HEK293T (cell line): ENCODE measurements at regions not wholly inside any gene's neighbourhood (a gene's known extent, or its start where the extent isn't known, plus 50 kb on each side); places are given as distances from the start of the nearest gene placed in this dataset.

ENCODE experiments used
- CTCF ChIA-PET: fragments of 350-600 bp; formaldehyde crosslinking; extraction: SDS; loops from one replicate; lab custom pipeline; 2021; ENCODE audit warnings: antibody characterized with exemption, inconsistent platforms; lab: Yijun Ruan, JAX
- POLR2A ChIA-PET: fragments of 350-600 bp; formaldehyde crosslinking; extraction: SDS; loops from one replicate; lab custom pipeline; 2020; ENCODE audit warnings: antibody characterized with exemption, inconsistent platforms; lab: Yijun Ruan, JAX
- DNase-seq: peaks from one replicate; pipeline ENCODE4 v3.0.0; 2012; ENCODE audit warnings: mixed read lengths; ENCODE audit errors: extremely low spot score
- ARNT ChIP-seq: fragments of 450-650 bp; IDR thresholded peaks from 2 replicates; pipeline ENCODE4 v1.6.1; 2017; ENCODE audit warnings: mild to moderate bottlenecking
- BHLHE40 ChIP-seq: fragments of 450-650 bp; IDR thresholded peaks from 2 replicates; pipeline ENCODE4 v1.6.1; 2016; ENCODE audit warnings: mild to moderate bottlenecking, moderate library complexity, borderline replicate concordance
- CTBP1 ChIP-seq: fragments of 450-650 bp; IDR thresholded peaks from 2 replicates; pipeline ENCODE4 v1.6.1; 2016; ENCODE audit warnings: borderline replicate concordance
- ELF4 ChIP-seq: fragments of 450-650 bp; IDR thresholded peaks from 2 replicates; pipeline ENCODE4 v1.6.1; 2017; ENCODE audit warnings: antibody characterized with exemption
- FOXA1 ChIP-seq: fragments of 450-650 bp; IDR thresholded peaks from 2 replicates; pipeline ENCODE4 v1.6.1; 2016; ENCODE audit warnings: mild to moderate bottlenecking
- FOXK2 ChIP-seq: fragments of 450-650 bp; IDR thresholded peaks from 2 replicates; pipeline ENCODE4 v1.6.1; 2016; ENCODE audit warnings: mild to moderate bottlenecking
- FOXM1 ChIP-seq: fragments of 450-650 bp; IDR thresholded peaks from 2 replicates; pipeline ENCODE4 v1.6.1; 2017; ENCODE audit warnings: mild to moderate bottlenecking, borderline replicate concordance
- HDGF ChIP-seq: fragments of 450-650 bp; IDR thresholded peaks from 2 replicates; pipeline ENCODE4 v1.6.1; 2017; ENCODE audit warnings: antibody characterized with exemption, borderline replicate concordance
- L3MBTL2 ChIP-seq: fragments of 450-650 bp; conservative IDR thresholded peaks from 2 replicates; pipeline ENCODE4 v1.6.1; 2016; ENCODE audit warnings: mild to moderate bottlenecking
- LEF1 ChIP-seq: fragments of 450-650 bp; IDR thresholded peaks from 2 replicates; pipeline ENCODE4 v1.6.1; 2017; ENCODE audit warnings: mild to moderate bottlenecking, borderline replicate concordance
- NFRKB ChIP-seq: fragments of 450-650 bp; IDR thresholded peaks from 2 replicates; pipeline ENCODE4 v1.6.1; 2016; ENCODE audit warnings: mild to moderate bottlenecking, moderate library complexity
- SP1 ChIP-seq: fragments of 450-650 bp; IDR thresholded peaks from 2 replicates; pipeline ENCODE4 v1.6.1; 2017
- SUZ12 ChIP-seq: fragments of 450-650 bp; IDR thresholded peaks from 2 replicates; pipeline ENCODE4 v1.6.1; 2016; ENCODE audit warnings: mild to moderate bottlenecking
- TARDBP ChIP-seq: fragments of 450-650 bp; IDR thresholded peaks from 2 replicates; pipeline ENCODE4 v1.6.1; 2016
- ZNF384 ChIP-seq: fragments of 450-650 bp; IDR thresholded peaks from 2 replicates; pipeline ENCODE4 v1.6.1; 2016
- TF ChIP-seq, protein P1 (sequence below): fragments of 450-650 bp; IDR thresholded peaks from 2 replicates; pipeline ENCODE4 v1.6.1; 2016

DNA sequence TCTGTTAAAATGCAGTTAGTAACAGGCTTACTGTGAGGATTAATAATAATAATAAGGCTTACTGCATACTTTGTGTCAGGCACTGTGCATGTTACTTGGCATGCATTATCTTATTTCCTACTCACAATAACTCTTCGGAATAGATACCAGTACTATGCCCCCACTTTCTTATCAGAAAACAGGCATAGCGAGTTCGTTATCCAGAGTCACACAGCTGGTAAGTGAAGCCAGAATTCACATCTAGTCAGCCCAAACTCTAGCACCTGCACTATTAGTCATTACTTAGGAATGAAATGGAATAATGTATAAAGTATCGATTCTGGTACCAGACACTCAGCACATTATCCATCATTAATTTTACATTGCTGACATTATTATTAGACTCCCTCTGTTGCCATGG lies 155.7 kb upstream of the BLID start:
- no peak for DNase-seq
- ChIA-PET CTCF (no interaction called here), POLR2A (no interaction called here)
- TF ChIP-seq SUZ12 (no peak), HDGF (no peak), FOXM1 (no peak), CTBP1 (no peak), BHLHE40 (no peak)

DNA sequence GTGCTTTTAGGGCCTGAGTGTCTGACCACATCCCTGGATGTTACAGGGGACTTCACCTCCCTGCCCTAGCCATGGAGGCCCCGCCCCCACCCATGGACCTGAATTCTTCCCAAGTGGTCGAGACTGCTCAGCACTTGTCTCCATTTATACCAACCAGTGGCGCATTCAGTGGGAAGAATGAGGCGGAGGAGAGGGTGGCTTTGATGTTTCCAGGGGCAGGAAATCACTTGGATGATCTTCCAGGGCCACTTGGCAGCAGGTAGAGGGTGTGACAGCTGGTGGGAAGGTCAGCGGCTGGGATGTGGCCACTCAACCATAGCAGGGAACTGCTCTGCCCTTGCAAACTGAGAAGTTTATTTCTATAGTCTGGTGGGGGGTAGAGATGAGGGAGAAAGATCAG lies 155.1 kb upstream of the BLID start:
- no peak for DNase-seq
- ChIA-PET CTCF (no interaction called here), POLR2A (no interaction called here)
- TF ChIP-seq TARDBP (no peak), BHLHE40 (no peak), L3MBTL2 (no peak), ELF4 (no peak), FOXA1 (no peak), ZNF384 (no peak), NFRKB (no peak), FOXK2 (no peak), SP1 (no peak), SUZ12 (no peak), LEF1 (no peak)

DNA sequence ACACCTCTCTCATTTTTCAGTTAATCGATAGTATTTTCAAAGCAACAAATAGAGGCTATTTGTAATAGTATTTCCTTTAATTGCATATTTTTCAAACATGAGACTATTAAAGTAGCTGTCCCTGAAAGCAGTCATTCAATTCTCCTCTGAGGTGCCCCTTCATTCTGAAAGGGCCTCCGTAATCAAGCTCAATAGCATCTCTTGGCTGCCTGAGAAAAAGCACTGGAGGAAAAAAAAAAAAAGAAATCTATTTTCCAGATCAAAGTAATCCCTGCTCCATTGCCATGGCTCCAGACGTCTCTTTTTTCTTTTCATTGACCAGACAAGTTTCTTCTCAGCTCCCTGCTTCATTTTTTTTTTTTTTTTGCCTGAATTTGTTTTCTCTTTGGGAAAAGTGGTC lies 154.5 kb upstream of the BLID start:
- POLR2A ChIA-PET = no interaction called here
- TF ChIP-seq LEF1 = no peak
- TF ChIP-seq, protein P1, sequence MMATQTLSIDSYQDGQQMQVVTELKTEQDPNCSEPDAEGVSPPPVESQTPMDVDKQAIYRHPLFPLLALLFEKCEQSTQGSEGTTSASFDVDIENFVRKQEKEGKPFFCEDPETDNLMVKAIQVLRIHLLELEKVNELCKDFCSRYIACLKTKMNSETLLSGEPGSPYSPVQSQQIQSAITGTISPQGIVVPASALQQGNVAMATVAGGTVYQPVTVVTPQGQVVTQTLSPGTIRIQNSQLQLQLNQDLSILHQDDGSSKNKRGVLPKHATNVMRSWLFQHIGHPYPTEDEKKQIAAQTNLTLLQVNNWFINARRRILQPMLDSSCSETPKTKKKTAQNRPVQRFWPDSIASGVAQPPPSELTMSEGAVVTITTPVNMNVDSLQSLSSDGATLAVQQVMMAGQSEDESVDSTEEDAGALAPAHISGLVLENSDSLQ = no peak
- TF ChIP-seq ZNF384 = no peak
- no peak for TF ChIP-seq ARNT
- TF ChIP-seq HDGF = no peak
- TF ChIP-seq BHLHE40 = no peak
- TF ChIP-seq L3MBTL2 = no peak
- no peak for TF ChIP-seq NFRKB
- no peak for TF ChIP-seq FOXK2
- TF ChIP-seq SP1 = no peak
- no peak for TF ChIP-seq CTBP1
- TF ChIP-seq FOXA1 = no peak
- no peak for TF ChIP-seq ELF4
- no peak for TF ChIP-seq SUZ12
- no peak for TF ChIP-seq FOXM1
- TF ChIP-seq TARDBP = no peak
- no peak for DNase-seq
- CTCF ChIA-PET = no interaction called here

DNA sequence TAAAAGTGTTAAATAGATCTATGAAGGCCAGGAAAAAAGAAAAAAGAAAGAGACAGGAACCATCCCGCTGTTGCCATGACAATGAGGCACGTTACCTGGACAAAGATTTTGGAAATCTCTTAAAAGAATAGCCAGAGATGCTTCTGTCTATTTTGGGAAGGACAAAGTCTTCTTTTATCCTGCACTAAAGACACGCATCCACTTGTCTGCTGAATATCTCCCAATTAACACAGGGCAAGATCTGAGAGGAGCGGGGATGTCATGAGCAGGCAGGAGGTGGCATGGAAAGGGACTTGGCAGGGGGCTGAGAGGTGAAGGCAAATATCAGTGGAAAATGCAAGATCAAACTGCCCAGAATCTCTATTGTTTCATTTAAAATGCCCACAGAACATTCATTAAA lies 153.8 kb upstream of the BLID start:
- ChIA-PET CTCF (no interaction called here), POLR2A (no interaction called here)
- DNase-seq = no peak
- no peak for TF ChIP-seq SP1
- no peak for TF ChIP-seq SUZ12
- no peak for TF ChIP-seq TARDBP
- no peak for TF ChIP-seq CTBP1
- no peak for TF ChIP-seq ZNF384
- no peak for TF ChIP-seq ARNT
- TF ChIP-seq HDGF = no peak
- no peak for TF ChIP-seq LEF1
- TF ChIP-seq FOXA1 = no peak
- no peak for TF ChIP-seq FOXM1
- TF ChIP-seq FOXK2 = no peak
- no peak for TF ChIP-seq ELF4
- TF ChIP-seq, protein P1 = no peak
- TF ChIP-seq BHLHE40 = no peak
- TF ChIP-seq L3MBTL2 = no peak
- TF ChIP-seq NFRKB = no peak

DNA sequence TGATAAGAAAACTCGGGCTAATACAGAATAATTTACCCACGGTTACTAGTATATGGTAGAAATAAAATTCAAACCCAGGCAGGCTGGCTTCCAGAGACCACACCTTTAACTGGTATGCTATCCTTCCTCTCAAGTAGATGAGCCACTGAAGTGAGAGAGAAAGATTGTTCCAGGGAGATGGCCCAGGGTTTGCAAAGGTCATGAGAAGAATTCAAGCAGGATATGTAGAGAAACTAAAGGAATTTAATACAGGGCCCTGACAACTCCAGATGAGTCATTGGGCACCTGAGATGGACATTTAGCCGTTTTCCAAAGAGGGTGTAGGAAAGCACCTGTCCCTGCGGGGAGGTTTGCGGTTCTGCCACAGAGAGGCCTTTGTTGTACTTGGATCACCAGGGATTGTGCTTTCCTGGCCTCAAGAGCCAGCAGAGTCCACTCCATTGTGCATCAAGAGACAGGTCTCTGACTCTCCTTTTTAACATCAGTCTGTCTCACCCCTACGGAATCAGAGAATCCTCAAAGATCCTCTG lies 152.7 kb upstream of the BLID start:
- DNase-seq = no peak
- TF ChIP-seq ZNF384 (no peak), BHLHE40 (no peak), FOXM1 (no peak)
- TF ChIP-seq, protein P1 = no peak
- POLR2A ChIA-PET = no interaction called here
- CTCF ChIA-PET = no interaction called here

DNA sequence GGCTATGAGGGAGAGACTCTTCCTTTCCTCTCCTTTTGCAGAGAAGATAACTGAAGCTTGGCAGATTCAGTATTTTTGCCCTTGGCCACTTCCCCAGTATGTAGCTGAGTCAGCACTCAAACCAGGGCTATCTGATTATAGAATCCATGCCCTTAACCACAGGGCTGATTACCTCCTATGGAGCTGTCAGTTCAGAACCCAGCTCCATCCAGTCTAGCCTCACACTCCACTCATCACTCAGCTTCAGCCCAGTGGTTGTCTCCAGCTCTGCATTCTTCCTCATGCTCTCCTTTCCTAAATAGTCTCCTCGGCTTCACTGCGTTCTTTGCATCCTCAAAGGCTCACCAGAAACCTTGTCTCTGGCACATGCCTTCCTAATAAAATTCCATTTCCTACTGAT lies 151.6 kb upstream of the BLID start:
- TF ChIP-seq, protein P1 = no peak
- TF ChIP-seq L3MBTL2 (no peak), ZNF384 (no peak), LEF1 (no peak), CTBP1 (no peak), ARNT (no peak), FOXA1 (no peak)
- ChIA-PET POLR2A (no interaction called here), CTCF (interaction anchor here (0.8 kb wide), 1 partner anchor 30 kb away, joined by 3 read pairs; no protein-coding TSS in a partner anchor)
- no peak for DNase-seq
